Neural cell (in vitro differentiated cells): ENCODE measurements at regions not wholly inside any gene's neighbourhood (a gene's known extent, or its start where the extent isn't known, plus 50 kb on each side); places are given as distances from the start of the nearest gene placed in this dataset.

ENCODE experiments used
- H2AFZ ChIP-seq: fragments of 200-600, 300-800 bp; sonication (generic), shearing (Covaris generic); 2 replicates; pipeline ENCODE4 v1.6.0; 2014; ENCODE audit warnings: low read depth, mild to moderate bottlenecking, antibody characterized with exemption, low read length, moderate library complexity
- H3F3A ChIP-seq: fragments of 200-600 bp; shearing (Covaris generic); 2 replicates; pipeline ENCODE4 v1.6.1; 2016; ENCODE audit warnings: mild to moderate bottlenecking, moderate library complexity, mixed read lengths, antibody characterized with exemption, low read length; ENCODE audit not compliant: insufficient read depth, poor library complexity, severe bottlenecking
- H3K27ac ChIP-seq: fragments of 200-600, 300-800 bp; sonication (generic), shearing (Covaris generic); 2 replicates; pipeline ENCODE4 v1.5.1; 2014; ENCODE audit warnings: mild to moderate bottlenecking, low read length, moderate library complexity
- H3K27me3 ChIP-seq: fragments of 300-800, 200-600 bp; sonication (generic), shearing (Covaris generic); 2 replicates; pipeline ENCODE4 v1.6.0; 2014; ENCODE audit warnings: mild to moderate bottlenecking, low read depth, low read length, moderate library complexity; ENCODE audit not compliant: insufficient read depth
- H3K36me3 ChIP-seq: fragments of 300-800, 200-600 bp; sonication (generic), shearing (Covaris generic); 2 replicates; pipeline ENCODE4 v1.5.1; 2014; ENCODE audit warnings: mild to moderate bottlenecking, antibody characterized with exemption, low read length, moderate library complexity; ENCODE audit not compliant: insufficient read depth
- H3K4me2 ChIP-seq: fragments of 300-800, 200-600 bp; sonication (generic), shearing (Covaris generic); 2 replicates; pipeline ENCODE4 v1.6.0; 2014; ENCODE audit warnings: mild to moderate bottlenecking, low read length
- H3K4me3 ChIP-seq: fragments of 300-800, 200-600 bp; sonication (generic), shearing (Covaris generic); 2 replicates; pipeline ENCODE4 v1.5.1; 2014; ENCODE audit warnings: mild to moderate bottlenecking, low read length, moderate library complexity
- H3K79me2 ChIP-seq: fragments of 200-600 bp; shearing (Covaris generic); replicated peaks from 2 replicates; pipeline ENCODE4 v1.6.0; 2014; ENCODE audit warnings: mild to moderate bottlenecking, low read length, moderate library complexity; ENCODE audit not compliant: insufficient read depth
- H3K9ac ChIP-seq: fragments of 300-800, 200-600 bp; sonication (generic), shearing (Covaris generic); 2 replicates; pipeline ENCODE4 v1.6.1; 2016; ENCODE audit warnings: mild to moderate bottlenecking, low read length, mixed read lengths
- H3K9me2 ChIP-seq: fragments of 200-600 bp; shearing (Covaris generic); 2 replicates; pipeline ENCODE4 v1.6.1; 2016; ENCODE audit warnings: mild to moderate bottlenecking, low read length, mixed read lengths; ENCODE audit not compliant: insufficient read depth
- H3K9me3 ChIP-seq: fragments of 200-600, 300-800 bp; sonication (generic), shearing (Covaris generic); 2 replicates; pipeline ENCODE4 v1.6.1; 2016; ENCODE audit warnings: mild to moderate bottlenecking, mixed run types, low read length, moderate library complexity, mixed read lengths
- H4K20me1 ChIP-seq: fragments of 200-600 bp; shearing (Covaris generic); 2 replicates; pipeline ENCODE4 v1.6.1; 2016; ENCODE audit warnings: mild to moderate bottlenecking, mixed run types; ENCODE audit not compliant: insufficient read depth
- CTCF ChIP-seq: fragments of 450-650 bp; IDR thresholded peaks from 2 replicates; pipeline ENCODE4 v1.5.1; 2014; ENCODE audit warnings: antibody characterized with exemption, mild to moderate bottlenecking, moderate library complexity; ENCODE audit not compliant: poor library complexity, severe bottlenecking
- EP300 ChIP-seq: fragments of 450-650 bp; conservative IDR thresholded peaks from 2 replicates; pipeline ENCODE4 v1.6.1; 2014; ENCODE audit warnings: antibody characterized with exemption, mild to moderate bottlenecking, moderate library complexity; ENCODE audit not compliant: poor library complexity, severe bottlenecking
- EZH2 ChIP-seq: fragments of 200-600, 300-800 bp; shearing (Covaris generic), sonication (generic); IDR thresholded peaks from 2 replicates; pipeline ENCODE4 v1.6.1; 2014; ENCODE audit warnings: antibody characterized with exemption, low read length, borderline replicate concordance, mild to moderate bottlenecking; ENCODE audit not compliant: insufficient read depth, poor library complexity, severe bottlenecking
- MXI1 ChIP-seq: fragments of 450-650 bp; conservative IDR thresholded peaks from 2 replicates; pipeline ENCODE4 v1.6.1; 2014; ENCODE audit warnings: antibody characterized with exemption, mild to moderate bottlenecking; ENCODE audit not compliant: poor library complexity, severe bottlenecking
- POLR2AphosphoS5 ChIP-seq: IDR thresholded peaks from 2 replicates; pipeline ENCODE4 v1.6.1; 2012
- RAD21 ChIP-seq: fragments of 450-650 bp; conservative IDR thresholded peaks from 2 replicates; pipeline ENCODE4 v1.6.1; 2014; ENCODE audit warnings: antibody characterized with exemption, mild to moderate bottlenecking, moderate library complexity
- REST ChIP-seq: IDR thresholded peaks from 2 replicates; pipeline ENCODE4 v1.6.1; 2012; ENCODE audit warnings: borderline replicate concordance
- SMC3 ChIP-seq: fragments of 450-650 bp; conservative IDR thresholded peaks from 2 replicates; pipeline ENCODE4 v1.6.1; 2014; ENCODE audit warnings: antibody characterized with exemption, mild to moderate bottlenecking, moderate library complexity; ENCODE audit not compliant: poor library complexity
- TAF1 ChIP-seq: IDR thresholded peaks from 2 replicates; pipeline ENCODE4 v1.6.1; 2012; ENCODE audit warnings: low read depth

- no peak overlapping the region for H2AFZ ChIP-seq
- TF ChIP-seq CTCF (no peak), EP300 (no peak), REST (no peak), SMC3 (no peak), POLR2AphosphoS5 (no peak), EZH2 (no peak), TAF1 (no peak), MXI1 (no peak), RAD21 (no peak)
- H3K36me3 ChIP-seq = no peaks in the 10 kb centered on the region
- H3K4me2 ChIP-seq = no peak overlapping the region
- no peak overlapping the region for H3K27ac ChIP-seq
- H3F3A ChIP-seq = no peaks in the 10 kb centered on the region
- no peaks in the 10 kb centered on the region for H3K79me2 ChIP-seq
- no peaks in the 10 kb centered on the region for H3K9me2 ChIP-seq
- no peaks in the 10 kb centered on the region for H4K20me1 ChIP-seq
- H3K27me3 ChIP-seq = no peaks in the 10 kb centered on the region
- H3K4me3 ChIP-seq = no peak overlapping the region
- no peak overlapping the region for H3K9ac ChIP-seq
- H3K9me3 ChIP-seq = no peaks in the 10 kb centered on the region
These were observed 902.0 kb upstream of the GCFC2 start for GRCh38 chr2:76612764-76613163.

GRCh38 chr2:76610451-76610850, 899.7 kb upstream of the GCFC2 start:
- no peaks in the 10 kb centered on the region for H3K79me2 ChIP-seq
- no peak overlapping the region for H3K4me2 ChIP-seq
- H3K27ac ChIP-seq = no peak overlapping the region
- no peak overlapping the region for H3K9ac ChIP-seq
- TF ChIP-seq CTCF = no peak
- TF ChIP-seq POLR2AphosphoS5 = no peak
- no peak for TF ChIP-seq SMC3
- no peak for TF ChIP-seq MXI1
- TF ChIP-seq TAF1 = no peak
- TF ChIP-seq RAD21 = no peak
- TF ChIP-seq EP300 = no peak
- no peak for TF ChIP-seq REST
- no peak for TF ChIP-seq EZH2
- H4K20me1 ChIP-seq = no peaks in the 10 kb centered on the region
- H2AFZ ChIP-seq = no peak overlapping the region
- H3K9me2 ChIP-seq = no peaks in the 10 kb centered on the region
- no peaks in the 10 kb centered on the region for H3F3A ChIP-seq
- no peaks in the 10 kb centered on the region for H3K36me3 ChIP-seq
- H3K4me3 ChIP-seq = no peak overlapping the region
- H3K27me3 ChIP-seq = no peaks in the 10 kb centered on the region
- no peaks in the 10 kb centered on the region for H3K9me3 ChIP-seq
